HUES6 (cell line): ENCODE measurements at regions not wholly inside any gene's neighbourhood (a gene's known extent, or its start where the extent isn't known, plus 50 kb on each side); places are given as distances from the start of the nearest gene placed in this dataset.

ENCODE experiments used
- H3K27ac ChIP-seq: 2 replicates; pipeline ENCODE4 v1.7.0; 2013; ENCODE audit warnings: low read depth, mild to moderate bottlenecking, low read length, inconsistent platforms
- H3K27me3 ChIP-seq: 2 replicates; pipeline ENCODE4 v1.6.1; 2013; ENCODE audit warnings: low read length; ENCODE audit not compliant: control insufficient read depth, insufficient read depth
- H3K36me3 ChIP-seq: 2 replicates; pipeline ENCODE4 v1.6.1; 2013; ENCODE audit warnings: low read length; ENCODE audit not compliant: control insufficient read depth, insufficient read depth
- H3K4me1 ChIP-seq: 2 replicates; pipeline ENCODE4 v1.6.1; 2013; ENCODE audit warnings: low read length; ENCODE audit not compliant: control insufficient read depth, insufficient read depth
- H3K4me3 ChIP-seq: 2 replicates; pipeline ENCODE4 v1.5.1; 2013; ENCODE audit warnings: low read depth, low read length
- H3K9ac ChIP-seq: one replicate; pipeline ENCODE4 v1.6.1; 2013; ENCODE audit warnings: mild to moderate bottlenecking, low read length
- H3K9me3 ChIP-seq: 2 replicates; pipeline ENCODE4 v1.6.1; 2013; ENCODE audit warnings: low read depth, low read length; ENCODE audit not compliant: control insufficient read depth, insufficient read depth

DNA sequence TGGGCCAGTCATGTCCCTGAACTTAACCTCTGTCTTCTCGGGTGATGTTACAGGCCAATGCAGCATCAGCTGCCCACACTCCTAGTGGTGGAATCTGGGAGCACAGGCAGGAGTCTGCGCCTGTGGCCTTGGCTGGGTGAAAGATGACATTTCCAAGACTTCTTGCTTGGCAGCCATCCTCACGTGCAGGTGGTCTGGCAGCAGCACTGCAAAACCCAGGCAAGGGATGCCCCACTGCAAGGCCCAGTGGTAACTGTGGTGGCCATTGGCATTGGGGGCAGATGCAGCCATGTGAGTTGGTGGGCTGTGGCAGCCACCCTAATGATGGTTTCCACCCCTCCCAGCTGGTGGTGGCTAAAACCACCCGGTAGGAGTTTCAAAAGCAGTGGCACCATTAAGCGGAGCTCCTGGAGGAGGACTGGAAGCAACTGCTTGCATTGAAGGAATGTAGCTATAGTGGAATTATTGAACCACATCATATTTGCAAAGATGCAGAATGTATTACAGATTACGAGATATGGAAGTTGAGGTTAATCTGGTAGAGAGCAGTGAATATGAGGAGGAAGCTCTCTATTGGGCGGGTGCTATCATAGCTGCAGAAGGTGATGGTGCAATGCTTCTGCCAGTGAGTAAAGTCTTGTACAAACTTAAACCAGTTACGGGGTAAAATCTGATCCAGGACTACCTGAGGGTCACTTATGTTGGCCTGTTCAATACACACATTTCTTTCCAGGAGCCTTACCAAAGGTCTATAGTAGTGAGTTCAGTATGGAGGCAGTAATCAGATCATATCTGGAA, 120.7 kb upstream of the TOP3B start:
- no peak overlapping the region for H3K27ac ChIP-seq

GRCh38 chr22:22099833-22100812, 117.5 kb upstream of the TOP3B start:
- no peaks in the 10 kb centered on the region for H3K9me3 ChIP-seq
- H3K4me3 ChIP-seq: no peak overlapping the region
- H3K4me1 ChIP-seq: no peaks in the 10 kb centered on the region
- no peaks in the 10 kb centered on the region for H3K36me3 ChIP-seq
- H3K9ac ChIP-seq: no peak overlapping the region
- H3K27me3 ChIP-seq: peaks cover 98% of the 10 kb centered on the region
- H3K27ac ChIP-seq: no peak overlapping the region

More for the DNA sequence above, 120.7 kb upstream of the TOP3B start:
- Histone ChIP-seq H3K27me3 (peaks cover 92% of the 10 kb centered on the region), H3K4me1 (0 out of 2 replicates have a peak, but pooled peaks cover 9% of the 10 kb centered on the region), H3K36me3 (no peaks in the 10 kb centered on the region), H3K9me3 (no peaks in the 10 kb centered on the region), H3K9ac (no peak overlapping the region), H3K4me3 (no peak overlapping the region)

DNA sequence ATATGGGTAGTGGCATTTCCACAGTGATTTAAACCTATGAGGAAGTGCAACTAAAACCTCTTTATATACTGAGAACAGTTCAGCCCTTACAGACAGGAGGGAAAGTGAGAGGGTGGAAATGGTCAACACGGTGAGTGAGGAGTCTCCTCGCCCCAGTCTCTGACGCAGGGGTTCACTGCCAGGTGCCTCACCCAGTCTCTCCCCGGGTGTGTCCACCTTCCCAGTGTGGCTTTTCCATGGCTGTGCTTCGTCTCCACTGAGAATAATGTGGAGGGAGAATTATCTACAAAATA, 116.6 kb upstream of the TOP3B start:
- peaks cover 98% of the 10 kb centered on the region for H3K27me3 ChIP-seq
- no peak overlapping the region for H3K4me3 ChIP-seq
- H3K9ac ChIP-seq: no peak overlapping the region
- no peaks in the 10 kb centered on the region for H3K4me1 ChIP-seq
- no peaks in the 10 kb centered on the region for H3K9me3 ChIP-seq
- H3K36me3 ChIP-seq: no peaks in the 10 kb centered on the region
- no peak overlapping the region for H3K27ac ChIP-seq

GRCh38 chr22:22098457-22099193, 116.0 kb upstream of the TOP3B start:
- H3K4me3 ChIP-seq: no peak overlapping the region
- H3K4me1 ChIP-seq: no peaks in the 10 kb centered on the region
- H3K36me3 ChIP-seq: no peaks in the 10 kb centered on the region
- no peak overlapping the region for H3K9ac ChIP-seq
- no peak overlapping the region for H3K27ac ChIP-seq
- peaks cover 98% of the 10 kb centered on the region for H3K27me3 ChIP-seq
- H3K9me3 ChIP-seq: no peaks in the 10 kb centered on the region

DNA sequence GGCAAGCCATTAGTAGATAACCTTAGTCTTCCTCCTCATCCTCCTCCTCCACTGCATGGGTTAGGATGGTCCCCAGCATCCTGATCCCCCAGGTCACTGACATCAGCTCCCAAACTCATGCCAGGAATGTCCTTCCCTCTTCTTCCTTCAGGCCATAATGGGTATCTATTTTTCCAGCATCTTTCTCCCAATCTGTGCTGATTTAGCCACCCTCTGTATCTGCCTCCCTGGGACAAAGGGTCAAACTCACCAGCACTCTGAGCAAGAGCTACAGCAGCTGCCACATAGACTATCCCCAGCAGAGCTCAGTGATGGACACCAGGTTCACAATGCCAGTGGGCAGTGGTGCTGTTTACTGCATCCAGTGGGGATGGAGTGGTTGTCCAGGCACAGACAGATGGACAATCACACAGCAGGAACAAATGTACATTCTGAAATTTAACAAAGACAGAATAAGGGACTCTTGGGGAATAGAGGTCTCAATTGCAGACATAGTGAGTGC, 115.2 kb upstream of the TOP3B start:
- Histone ChIP-seq H3K27me3 (peaks cover 98% of the 10 kb centered on the region), H3K36me3 (no peaks in the 10 kb centered on the region), H3K9ac (no peak overlapping the region), H3K27ac (no peak overlapping the region), H3K4me1 (no peaks in the 10 kb centered on the region), H3K9me3 (no peaks in the 10 kb centered on the region), H3K4me3 (no peak overlapping the region)

GRCh38 chr22:22094921-22095320, 112.3 kb upstream of the TOP3B start:
- Histone ChIP-seq H3K27ac (no peak overlapping the region), H3K36me3 (no peaks in the 10 kb centered on the region), H3K4me3 (no peak overlapping the region), H3K27me3 (peaks cover 100% of the 10 kb centered on the region), H3K9ac (no peak overlapping the region), H3K4me1 (no peaks in the 10 kb centered on the region), H3K9me3 (no peaks in the 10 kb centered on the region)

DNA sequence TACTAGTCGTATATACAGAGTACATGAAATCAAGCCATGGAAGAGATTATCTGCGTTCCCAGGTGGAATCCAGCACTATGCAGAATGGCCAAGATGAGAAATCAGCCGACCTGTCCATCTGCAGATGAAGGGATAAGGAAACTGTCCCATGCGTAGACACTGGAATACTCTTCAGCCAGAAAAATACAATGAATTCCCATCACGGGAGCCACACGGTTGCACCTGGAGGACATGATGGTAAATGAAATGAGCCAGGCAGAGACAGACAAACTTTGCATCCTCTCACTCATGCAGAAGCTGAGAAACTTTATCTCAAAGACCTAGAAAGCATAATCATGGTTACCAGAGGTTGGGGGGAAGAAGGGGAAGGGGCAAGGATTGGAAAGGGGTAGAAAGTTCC, 111.9 kb upstream of the TOP3B start:
- H3K4me1 ChIP-seq: no peaks in the 10 kb centered on the region
- H3K9me3 ChIP-seq: no peaks in the 10 kb centered on the region
- H3K27ac ChIP-seq: no peak overlapping the region
- no peaks in the 10 kb centered on the region for H3K36me3 ChIP-seq
- no peak overlapping the region for H3K9ac ChIP-seq
- peaks cover 100% of the 10 kb centered on the region for H3K27me3 ChIP-seq
- no peak overlapping the region for H3K4me3 ChIP-seq

DNA sequence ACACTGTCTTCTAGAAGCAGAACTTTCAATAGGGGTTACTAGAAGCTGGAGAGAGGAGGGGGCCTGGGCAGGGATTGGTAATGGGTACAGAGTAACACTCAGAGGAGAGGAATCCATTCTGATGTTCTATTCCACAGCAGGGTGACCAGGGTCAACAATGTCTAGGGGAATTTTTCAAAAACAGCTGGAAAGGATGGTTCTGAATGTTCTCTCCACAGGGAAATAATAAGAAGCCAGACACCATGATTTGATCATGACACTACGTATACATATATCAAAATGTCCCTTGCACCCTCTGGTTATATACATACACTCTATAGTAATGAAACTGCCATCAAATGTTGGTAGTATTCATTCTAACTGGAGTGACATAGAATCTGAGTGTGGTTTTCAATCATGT, 111.2 kb upstream of the TOP3B start:
- no peak overlapping the region for H3K27ac ChIP-seq
- H3K9me3 ChIP-seq: no peaks in the 10 kb centered on the region
- H3K9ac ChIP-seq: no peak overlapping the region
- no peak overlapping the region for H3K4me3 ChIP-seq
- no peaks in the 10 kb centered on the region for H3K4me1 ChIP-seq
- peaks cover 100% of the 10 kb centered on the region for H3K27me3 ChIP-seq
- H3K36me3 ChIP-seq: no peaks in the 10 kb centered on the region

DNA sequence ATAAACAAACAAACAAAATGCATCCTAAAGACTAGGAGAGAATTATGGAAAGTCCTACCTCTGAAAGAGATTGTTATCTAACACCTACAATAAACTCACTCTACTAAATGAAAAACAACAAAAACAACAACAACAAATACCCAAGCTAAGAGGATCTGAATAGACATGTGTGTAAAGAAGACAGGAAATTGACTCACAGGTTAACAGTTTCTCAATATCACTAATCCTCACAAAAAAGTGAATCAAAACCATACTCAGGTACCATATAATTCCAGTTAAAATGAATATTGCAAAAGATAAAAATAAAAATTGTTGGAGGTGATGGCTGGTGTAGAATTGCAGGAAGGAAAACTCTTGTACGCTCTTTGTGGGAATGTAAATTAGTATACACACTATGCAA, 110.4 kb upstream of the TOP3B start:
- Histone ChIP-seq H3K27ac (no peak overlapping the region), H3K4me3 (no peak overlapping the region), H3K9me3 (no peaks in the 10 kb centered on the region), H3K9ac (no peak overlapping the region), H3K27me3 (peaks cover 100% of the 10 kb centered on the region), H3K4me1 (no peaks in the 10 kb centered on the region), H3K36me3 (no peaks in the 10 kb centered on the region)

DNA sequence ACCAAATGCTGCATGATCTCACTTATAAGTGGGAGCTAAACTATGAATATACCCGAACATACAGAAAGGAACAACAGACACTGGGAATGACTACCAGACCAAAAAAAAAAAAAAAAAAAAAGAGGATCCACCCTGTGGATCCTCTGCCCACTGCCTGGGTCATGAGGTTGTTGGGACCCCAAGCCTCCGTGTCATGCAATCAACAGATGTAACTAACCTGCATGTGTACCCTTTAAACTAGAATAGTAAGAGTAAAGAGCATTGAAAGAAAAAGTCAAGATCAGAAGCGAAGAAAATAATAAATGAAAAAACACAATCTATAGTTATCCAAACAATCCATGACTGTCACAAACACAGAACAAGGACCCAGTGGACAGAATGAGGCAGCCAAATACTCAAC, 109.5 kb upstream of the TOP3B start:
- peaks cover 100% of the 10 kb centered on the region for H3K27me3 ChIP-seq
- H3K27ac ChIP-seq: no peak overlapping the region
- H3K36me3 ChIP-seq: no peaks in the 10 kb centered on the region
- H3K9me3 ChIP-seq: no peaks in the 10 kb centered on the region
- no peaks in the 10 kb centered on the region for H3K4me1 ChIP-seq
- H3K4me3 ChIP-seq: no peak overlapping the region
- H3K9ac ChIP-seq: no peak overlapping the region
